Right lobe of liver (tissue), 4 donors: ENCODE measurements at regions not wholly inside any gene's neighbourhood (a gene's known extent, or its start where the extent isn't known, plus 50 kb on each side); places are given as distances from the start of the nearest gene placed in this dataset.

Source experiments
- CTCF ChIP-seq, 4 donors: fragments of 200-600 bp in 3 of 4; fragments of 450-650 bp in 1 of 4; IDR thresholded peaks; one replicate each; pipeline versions ENCODE4 v1.5.1 to v1.8.0; 2016 to 2022; ENCODE audit warnings: antibody characterized with exemption in 4 of 4, mild to moderate bottlenecking in 2 of 4
- POLR2A ChIP-seq: fragments of 450-650 bp; IDR thresholded peaks from one replicate; pipeline ENCODE4 v1.6.1; 2017; ENCODE audit warnings: antibody characterized with exemption, mild to moderate bottlenecking
- donor health status: DM: no; HTN: no; CAD: no.
- donor health status: DM: no; HTN: no; CAD: no.
- donor health status: DM: no; HTN: yes; CAD: no.

DNA sequence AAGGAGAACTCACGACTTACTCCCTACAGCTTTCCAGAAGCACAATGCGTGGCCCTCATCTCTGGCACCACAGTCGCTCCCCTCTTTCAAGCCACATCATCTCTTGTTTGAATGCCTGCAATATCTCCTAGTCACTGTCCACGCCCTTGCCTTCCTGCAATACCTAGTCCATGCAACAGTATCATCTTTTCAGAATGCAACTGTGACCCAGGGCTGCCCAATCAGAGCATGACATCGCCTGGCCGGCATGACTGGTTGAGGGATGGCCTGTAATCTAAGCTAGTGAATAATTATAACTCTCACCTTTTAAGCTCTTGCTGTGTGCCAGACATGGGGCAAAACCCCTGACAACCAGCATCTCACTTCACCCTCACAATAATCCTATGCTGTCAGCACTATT is 52.5 kb upstream of the CPEB4 start:
- no peak for TF ChIP-seq POLR2A
- no peak for TF ChIP-seq CTCF (IDR thresholded peaks at IDR 0.05)
